KMS-11 (cell line): ENCODE measurements at regions not wholly inside any gene's neighbourhood (a gene's known extent, or its start where the extent isn't known, plus 50 kb on each side); places are given as distances from the start of the nearest gene placed in this dataset.

Source experiments
- H2AFZ ChIP-seq: fragments of 200-600 bp; sonication (generic); 2 replicates; pipeline ENCODE4 v1.6.1; 2016; ENCODE audit warnings: antibody characterized with exemption, mixed run types, low read depth
- H3K27ac ChIP-seq: fragments of 200-600 bp; sonication (generic); 2 replicates; pipeline ENCODE4 v1.6.1; 2016; ENCODE audit warnings: mild to moderate bottlenecking, mixed run types
- H3K27me3 ChIP-seq: fragments of 200-600 bp; sonication (generic); 2 replicates; pipeline ENCODE4 v1.6.1; 2017; ENCODE audit warnings: mild to moderate bottlenecking, low read depth, mixed run types, moderate library complexity; ENCODE audit not compliant: insufficient read depth
- H3K36me3 ChIP-seq: fragments of 200-600 bp; sonication (generic); 2 replicates; pipeline ENCODE4 v1.6.1; 2017; ENCODE audit warnings: mild to moderate bottlenecking, mixed run types; ENCODE audit not compliant: insufficient read depth
- H3K4me1 ChIP-seq: fragments of 200-600 bp; sonication (generic); 2 replicates; pipeline ENCODE4 v1.6.1; 2016; ENCODE audit warnings: mild to moderate bottlenecking, low read depth, mixed run types; ENCODE audit not compliant: poor library complexity, severe bottlenecking
- H3K4me2 ChIP-seq: fragments of 200-600 bp; sonication (generic); 2 replicates; pipeline ENCODE4 v1.7.0; 2016; ENCODE audit warnings: mild to moderate bottlenecking, mixed run types
- H3K4me3 ChIP-seq: fragments of 200-600 bp; sonication (generic); IDR thresholded peaks from 2 replicates; pipeline ENCODE4 v1.6.1; 2017; ENCODE audit warnings: low read depth, low read length, mixed read lengths; ENCODE audit not compliant: insufficient read depth
- H3K79me2 ChIP-seq: fragments of 200-600 bp; sonication (generic); 2 replicates; pipeline ENCODE4 v1.6.1; 2016; ENCODE audit warnings: low read depth, mixed run types; ENCODE audit not compliant: insufficient read depth
- H3K9ac ChIP-seq: fragments of 200-600 bp; sonication (generic); 2 replicates; pipeline ENCODE4 v1.6.1; 2016; ENCODE audit warnings: mild to moderate bottlenecking, mixed run types
- H4K20me1 ChIP-seq: fragments of 200-600 bp; sonication (generic); 2 replicates; pipeline ENCODE4 v1.6.1; 2016; ENCODE audit warnings: mild to moderate bottlenecking, mixed run types; ENCODE audit not compliant: insufficient read depth
- CTCF ChIP-seq: fragments of 200-600 bp; sonication (generic); conservative IDR thresholded peaks from 2 replicates; pipeline ENCODE4 v1.6.1; 2017; ENCODE audit warnings: low read depth, mild to moderate bottlenecking, antibody characterized with exemption, low read length, moderate library complexity, mixed read lengths

- no peaks in the 10 kb centered on the region for H3K36me3 ChIP-seq
- no peak overlapping the region for H3K27ac ChIP-seq
- no peaks in the 10 kb centered on the region for H3K27me3 ChIP-seq
- H2AFZ ChIP-seq = no peak overlapping the region
- no peaks in the 10 kb centered on the region for H3K79me2 ChIP-seq
- no peak overlapping the region for H3K4me3 ChIP-seq
- no peak overlapping the region for H3K4me2 ChIP-seq
- no peak for TF ChIP-seq CTCF
- H3K9ac ChIP-seq = no peak overlapping the region
- no peaks in the 10 kb centered on the region for H4K20me1 ChIP-seq
- no peaks in the 10 kb centered on the region for H3K4me1 ChIP-seq
These were observed 99.3 kb upstream of the ETV3 start for GRCh38 chr1:157237522-157237921.

- H3K9ac ChIP-seq = no peak overlapping the region
- no peak overlapping the region for H3K4me2 ChIP-seq
These were observed 97.9 kb upstream of the ETV3 start for GRCh38 chr1:157236072-157236471.

GRCh38 chr1:157235307-157235706, 97.1 kb upstream of the ETV3 start:
- Histone ChIP-seq H3K4me3 (no peak overlapping the region), H3K4me2 (no peak overlapping the region), H3K4me1 (no peaks in the 10 kb centered on the region), H3K36me3 (no peaks in the 10 kb centered on the region), H3K27ac (no peak overlapping the region), H4K20me1 (no peaks in the 10 kb centered on the region), H2AFZ (no peak overlapping the region), H3K27me3 (no peaks in the 10 kb centered on the region), H3K9ac (no peak overlapping the region), H3K79me2 (no peaks in the 10 kb centered on the region)
- no peak for TF ChIP-seq CTCF

More at GRCh38 chr1:157236072-157236471, 97.9 kb upstream of the ETV3 start:
- H3K4me3 ChIP-seq = no peak overlapping the region
- H3K27ac ChIP-seq = no peak overlapping the region
- no peaks in the 10 kb centered on the region for H3K27me3 ChIP-seq
- H2AFZ ChIP-seq = no peak overlapping the region
- no peaks in the 10 kb centered on the region for H4K20me1 ChIP-seq
- no peaks in the 10 kb centered on the region for H3K79me2 ChIP-seq
- H3K4me1 ChIP-seq = no peaks in the 10 kb centered on the region
- TF ChIP-seq CTCF = no peak
- H3K36me3 ChIP-seq = no peaks in the 10 kb centered on the region

GRCh38 chr1:157234705-157235273, 96.6 kb upstream of the ETV3 start:
- Histone ChIP-seq H3K4me3 (no peak overlapping the region), H3K9ac (no peak overlapping the region), H3K4me2 (no peak overlapping the region), H3K27me3 (no peaks in the 10 kb centered on the region), H4K20me1 (no peaks in the 10 kb centered on the region), H3K79me2 (no peaks in the 10 kb centered on the region), H3K27ac (no peak overlapping the region), H3K4me1 (no peaks in the 10 kb centered on the region), H2AFZ (no peak overlapping the region), H3K36me3 (no peaks in the 10 kb centered on the region)
- TF ChIP-seq CTCF = no peak

GRCh38 chr1:157233131-157233530, 94.9 kb upstream of the ETV3 start:
- H3K27me3 ChIP-seq = no peaks in the 10 kb centered on the region

More at GRCh38 chr1:157233131-157233530, 94.9 kb upstream of the ETV3 start:
- Histone ChIP-seq H3K4me1 (no peaks in the 10 kb centered on the region), H3K79me2 (no peaks in the 10 kb centered on the region), H4K20me1 (no peaks in the 10 kb centered on the region), H3K4me2 (no peak overlapping the region), H3K27ac (no peak overlapping the region), H3K4me3 (no peak overlapping the region), H2AFZ (no peak overlapping the region), H3K36me3 (no peaks in the 10 kb centered on the region), H3K9ac (no peak overlapping the region)
- no peak for TF ChIP-seq CTCF
